Esophagus squamous epithelium (tissue), 5 donors: ENCODE measurements at regions not wholly inside any gene's neighbourhood (a gene's known extent, or its start where the extent isn't known, plus 50 kb on each side); places are given as distances from the start of the nearest gene placed in this dataset.

Experiments
- DNase-seq: peaks from one replicate; lab custom pipeline; 2025; lab: John Stamatoyannopoulos, UW
- H3K27ac ChIP-seq, 4 donors: fragments of 200-600 bp; sonication (generic); one replicate each; pipeline ENCODE4 v1.5.1; 2016 to 2019; ENCODE audit warnings: mild to moderate bottlenecking in 1 of 4
- H3K27me3 ChIP-seq, 4 donors: fragments of 200-600 bp; sonication (generic); 1 replicate in 3 of 4; 2 replicates in 1 of 4; pipeline versions ENCODE4 v1.5.1 to v1.6.0; 2017 to 2021; ENCODE audit warnings: antibody characterized with exemption in 1 of 4
- H3K36me3 ChIP-seq, 3 donors: fragments of 200-600 bp; sonication (generic); one replicate each; pipeline ENCODE4 v1.5.1; 2016 to 2019
- H3K4me1 ChIP-seq, 3 donors: fragments of 200-600 bp; sonication (generic); one replicate each; pipeline ENCODE4 v1.5.1; 2017 to 2019
- H3K4me3 ChIP-seq, 4 donors: fragments of 200-600 bp; sonication (generic); 1 replicate in 3 of 4; 2 replicates in 1 of 4; pipeline ENCODE4 v1.5.1; 2016 to 2019; ENCODE audit warnings: mild to moderate bottlenecking in 2 of 4, moderate library complexity in 1 of 4
- H3K9me3 ChIP-seq, 3 donors: fragments of 200-600 bp; sonication (generic); one replicate each; pipeline ENCODE4 v1.5.1; 2016 to 2019
- POLR2A ChIP-seq, 4 donors: fragments of 450-650 bp; IDR thresholded peaks; one replicate each; pipeline ENCODE4 v1.6.1; 2017; ENCODE audit warnings: antibody characterized with exemption in 4 of 4, mild to moderate bottlenecking in 4 of 4, moderate library complexity in 3 of 4
- WGBS, 2 donors: methylation state at CpG; one replicate each; pipeline ENCODE4 v1.1.5; 2018; 5-methylcytosine and 5-hydroxymethylcytosine counted together
- intact Hi-C: fragments of 100-400 bp; cut with DNase I; formaldehyde crosslinking; loops from one replicate; pipeline ENCODE4 v1.15.0; 2022
- TF ChIP-seq, protein P1 (sequence below), 6 experiments: fragments of 450-650 bp in 4 of 6; fragments of 200-600 bp in 2 of 6; sonication (generic) in 2 of 6; IDR thresholded peaks; one replicate each; pipeline ENCODE4 v1.5.1; 2016 to 2019; ENCODE audit warnings: antibody characterized with exemption in 6 of 6, mild to moderate bottlenecking in 4 of 6, moderate library complexity in 4 of 6
- donor health status: DM: yes; HTN: yes; CAD: no.

DNA sequence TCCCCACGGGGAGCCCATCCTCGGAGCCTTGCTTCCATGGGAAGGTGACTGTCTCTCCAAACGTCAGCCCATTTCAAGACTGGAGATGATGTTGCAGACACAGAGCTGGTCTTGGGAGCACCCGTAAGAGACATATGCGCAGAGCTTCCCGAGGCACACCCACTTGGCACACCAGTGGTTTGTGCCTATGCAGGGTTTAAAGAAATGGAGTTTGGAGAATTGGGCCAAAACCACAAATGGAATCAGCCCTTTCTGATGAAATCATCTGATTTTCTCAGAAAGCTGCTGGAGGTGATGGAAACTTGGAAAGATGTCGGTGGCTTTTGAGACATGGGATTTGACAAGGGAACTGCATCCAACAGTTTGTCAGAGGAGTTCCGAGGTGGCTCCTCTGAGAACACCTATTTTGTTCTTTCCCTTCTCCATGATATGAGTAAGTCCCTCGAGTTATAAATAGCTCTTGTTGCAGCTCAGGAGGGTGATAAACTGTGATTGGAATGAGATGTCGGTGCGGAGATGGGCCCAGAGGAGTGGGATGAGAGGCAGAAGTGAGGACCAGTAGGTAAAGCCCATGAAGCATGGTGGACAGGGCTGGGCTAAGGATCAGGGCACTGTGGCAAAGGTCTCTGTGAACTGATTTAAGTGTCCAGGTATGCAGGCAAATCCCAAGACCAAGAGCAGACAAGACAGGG is 225.7 kb downstream of the ACKR3 start:
- no peak overlapping the region for H3K4me3 ChIP-seq
- H3K36me3 ChIP-seq: no peaks in the 10 kb centered on the region
- peaks cover 0 to 17% (median 0%) of the 10 kb centered on the region in 3 donors for H3K4me1 ChIP-seq
- H3K27me3 ChIP-seq: peaks cover 0 to 8% (median 0%) of the 10 kb centered on the region in 4 donors
- no peak for DNase-seq
- no peak overlapping the region for H3K27ac ChIP-seq
- no peaks in the 10 kb centered on the region for H3K9me3 ChIP-seq
- intact Hi-C loops: no loop called here
- 63 to 75% methylated on average over 6 to 10 of the region's 11 CpGs for WGBS, 2 donors
- TF ChIP-seq POLR2A (IDR thresholded peaks at IDR 0.05): no peak
- TF ChIP-seq, protein P1, sequence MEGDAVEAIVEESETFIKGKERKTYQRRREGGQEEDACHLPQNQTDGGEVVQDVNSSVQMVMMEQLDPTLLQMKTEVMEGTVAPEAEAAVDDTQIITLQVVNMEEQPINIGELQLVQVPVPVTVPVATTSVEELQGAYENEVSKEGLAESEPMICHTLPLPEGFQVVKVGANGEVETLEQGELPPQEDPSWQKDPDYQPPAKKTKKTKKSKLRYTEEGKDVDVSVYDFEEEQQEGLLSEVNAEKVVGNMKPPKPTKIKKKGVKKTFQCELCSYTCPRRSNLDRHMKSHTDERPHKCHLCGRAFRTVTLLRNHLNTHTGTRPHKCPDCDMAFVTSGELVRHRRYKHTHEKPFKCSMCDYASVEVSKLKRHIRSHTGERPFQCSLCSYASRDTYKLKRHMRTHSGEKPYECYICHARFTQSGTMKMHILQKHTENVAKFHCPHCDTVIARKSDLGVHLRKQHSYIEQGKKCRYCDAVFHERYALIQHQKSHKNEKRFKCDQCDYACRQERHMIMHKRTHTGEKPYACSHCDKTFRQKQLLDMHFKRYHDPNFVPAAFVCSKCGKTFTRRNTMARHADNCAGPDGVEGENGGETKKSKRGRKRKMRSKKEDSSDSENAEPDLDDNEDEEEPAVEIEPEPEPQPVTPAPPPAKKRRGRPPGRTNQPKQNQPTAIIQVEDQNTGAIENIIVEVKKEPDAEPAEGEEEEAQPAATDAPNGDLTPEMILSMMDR (IDR thresholded peaks at IDR 0.05): no peak

DNA sequence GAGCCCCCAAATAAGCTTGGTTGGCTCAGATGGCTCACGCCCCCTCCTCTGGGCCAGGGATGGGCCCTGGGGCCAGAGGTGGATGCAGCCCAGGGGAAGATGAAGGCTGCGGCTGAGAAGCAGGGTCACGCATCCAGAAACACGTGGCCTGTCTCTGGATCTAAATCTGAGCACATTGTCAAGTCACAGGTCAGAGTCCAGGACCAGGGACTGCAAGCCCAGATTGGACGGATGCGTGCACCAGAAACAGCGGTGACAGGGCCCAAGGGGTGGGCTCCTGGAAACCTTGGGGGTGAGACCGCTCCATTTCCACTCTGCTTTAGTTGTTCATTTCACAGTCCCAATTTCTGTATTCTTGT is 226.2 kb downstream of the ACKR3 start:
- Histone ChIP-seq H3K4me3 (no peak overlapping the region), H3K27me3 (peaks cover 0 to 3% (median 0%) of the 10 kb centered on the region in 4 donors), H3K27ac (no peak overlapping the region), H3K4me1 (peaks cover 0 to 17% (median 0%) of the 10 kb centered on the region in 3 donors), H3K9me3 (no peaks in the 10 kb centered on the region), H3K36me3 (no peaks in the 10 kb centered on the region)
- DNase-seq: no peak
- TF ChIP-seq POLR2A (IDR thresholded peaks at IDR 0.05): no peak
- TF ChIP-seq, protein P1 (IDR thresholded peaks at IDR 0.05): no peak
- intact Hi-C loops: no loop called here
- 93 to 99% methylated on average over 8 of the region's 8 CpGs for WGBS, 2 donors

DNA sequence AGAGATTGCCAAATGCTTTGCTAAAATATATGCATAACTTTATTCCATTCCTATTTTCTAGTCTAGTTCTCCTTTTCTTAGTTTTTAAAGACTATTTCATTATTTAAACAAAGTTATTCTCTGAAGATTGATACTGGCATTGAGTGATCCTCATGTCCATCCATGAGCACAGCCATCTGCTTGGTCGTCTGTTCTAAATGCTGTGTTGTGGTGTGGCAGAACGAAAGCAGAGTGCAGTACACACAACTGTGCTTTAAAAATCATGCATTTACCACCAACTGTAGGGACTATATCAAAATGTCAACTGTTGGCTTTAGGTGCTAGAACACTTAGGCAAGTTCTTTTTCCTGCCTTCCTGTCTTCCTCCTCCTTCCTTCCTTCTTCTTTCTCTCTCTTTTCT is 226.6 kb downstream of the ACKR3 start:
- H3K36me3 ChIP-seq: no peaks in the 10 kb centered on the region
- no peaks in the 10 kb centered on the region for H3K27me3 ChIP-seq
- H3K4me3 ChIP-seq: no peak overlapping the region
- WGBS, 2 donors: 91 to 100% methylated on average over 2 of the region's 2 CpGs
- H3K27ac ChIP-seq: no peak overlapping the region
- no peaks in the 10 kb centered on the region for H3K9me3 ChIP-seq
- peaks cover 0 to 17% (median 0%) of the 10 kb centered on the region in 3 donors for H3K4me1 ChIP-seq
- DNase-seq: no peak
- intact Hi-C loops: no loop called here
- TF ChIP-seq POLR2A (IDR thresholded peaks at IDR 0.05): no peak
- TF ChIP-seq, protein P1 (IDR thresholded peaks at IDR 0.05): no peak

DNA sequence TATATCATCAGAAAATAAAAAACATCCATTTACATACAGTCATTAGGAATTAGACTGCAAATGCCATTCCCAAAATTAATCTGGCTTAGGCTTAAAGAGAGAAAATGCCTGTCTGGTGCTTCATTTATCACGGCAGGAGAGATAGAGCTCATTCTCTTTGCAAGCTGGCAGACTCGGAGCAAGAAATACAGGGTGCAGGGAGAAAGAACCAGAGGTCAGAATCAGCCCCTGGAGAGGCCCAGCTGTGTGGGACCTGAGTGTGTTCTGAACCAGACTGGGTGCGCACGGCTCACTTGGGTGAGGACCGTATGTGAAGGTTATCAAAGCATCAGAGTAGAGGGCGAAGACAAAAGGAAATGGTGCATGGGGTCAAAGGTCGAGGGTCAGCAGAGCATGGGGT is 227.8 kb downstream of the ACKR3 start:
- no peaks in the 10 kb centered on the region for H3K27me3 ChIP-seq
- TF ChIP-seq POLR2A (IDR thresholded peaks at IDR 0.05): no peak
- TF ChIP-seq, protein P1 (IDR thresholded peaks at IDR 0.05): no peak
- no peak overlapping the region for H3K4me3 ChIP-seq
- H3K9me3 ChIP-seq: no peaks in the 10 kb centered on the region
- 60 to 73% methylated on average over 7 of the region's 7 CpGs for WGBS, 2 donors
- H3K4me1 ChIP-seq: peaks cover 0 to 17% (median 0%) of the 10 kb centered on the region in 3 donors
- DNase-seq: no peak
- intact Hi-C loops: no loop called here
- H3K27ac ChIP-seq: no peak overlapping the region
- H3K36me3 ChIP-seq: no peaks in the 10 kb centered on the region

DNA sequence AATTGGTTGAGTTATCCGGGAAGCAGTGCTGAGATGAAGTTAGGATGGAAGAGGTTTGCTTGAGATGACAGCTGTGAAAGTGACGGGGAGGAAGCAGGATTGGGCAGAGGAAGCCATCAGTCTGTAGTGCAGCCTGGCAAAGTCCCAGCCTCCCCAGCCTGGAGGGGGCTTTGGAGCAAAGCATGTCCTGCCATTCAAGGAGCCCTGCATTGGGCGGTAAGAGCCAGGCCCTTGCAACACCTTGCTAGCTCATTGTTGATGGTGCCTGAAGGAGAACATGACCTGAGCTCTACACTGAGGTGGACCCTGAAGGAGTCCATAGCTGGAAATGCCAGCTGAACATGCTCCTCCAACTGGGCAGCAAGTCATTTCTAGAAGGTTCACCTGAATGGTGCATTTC is 228.9 kb downstream of the ACKR3 start:
- Histone ChIP-seq H3K4me3 (no peak overlapping the region), H3K9me3 (no peaks in the 10 kb centered on the region), H3K27ac (no peak overlapping the region), H3K27me3 (peaks cover 0 to 2% (median 0%) of the 10 kb centered on the region in 4 donors), H3K4me1 (peaks cover 0 to 15% (median 0%) of the 10 kb centered on the region in 3 donors), H3K36me3 (no peaks in the 10 kb centered on the region)
- DNase-seq: no peak
- WGBS, 2 donors: 98 to 100% methylated on average over 1 to 3 of the region's 3 CpGs
- intact Hi-C loops: no loop called here
- TF ChIP-seq POLR2A (IDR thresholded peaks at IDR 0.05): no peak
- TF ChIP-seq, protein P1 (IDR thresholded peaks at IDR 0.05): no peak
